Stomach (tissue), 8 donors: ENCODE measurements at regions not wholly inside any gene's neighbourhood (a gene's known extent, or its start where the extent isn't known, plus 50 kb on each side); places are given as distances from the start of the nearest gene placed in this dataset.

Experiments
- DNase-seq, 2 donors: peaks; one replicate each; pipeline versions ENCODE4 v3.0.0 to v3.0.0-alpha.2; 2013 to 2019
- H3K27ac ChIP-seq, 5 donors: fragments of 200-600 bp in 4 of 5; sonication (generic) in 4 of 5; one replicate each; pipeline ENCODE4 v1.5.1; 2013 to 2019; ENCODE audit warnings: mild to moderate bottlenecking in 1 of 5, moderate library complexity in 1 of 5
- H3K27me3 ChIP-seq, 3 donors: fragments of 200-600 bp; sonication (generic); one replicate each; pipeline ENCODE4 v1.5.1; 2017 to 2019; ENCODE audit warnings: mixed run types in 1 of 3
- H3K36me3 ChIP-seq, 4 donors: fragments of 200-600 bp; sonication (generic); 1 replicate in 3 of 4; 2 replicates in 1 of 4; pipeline ENCODE4 v1.5.1; 2016 to 2019
- H3K4me1 ChIP-seq, 4 donors: fragments of 200-600 bp; sonication (generic); one replicate each; pipeline ENCODE4 v1.5.1; 2016 to 2019
- H3K4me3 ChIP-seq, 4 donors: fragments of 200-600 bp; sonication (generic) in 3 of 4; one replicate each; pipeline ENCODE4 v1.5.1; 2016 to 2019; ENCODE audit warnings: mild to moderate bottlenecking in 1 of 4
- H3K9me3 ChIP-seq, 4 donors: fragments of 200-600 bp; sonication (generic); one replicate each; pipeline ENCODE4 v1.5.1; 2016 to 2019
- CTCF ChIP-seq, 7 experiments: fragments of 450-650 bp in 4 of 7; fragments of 200-600 bp in 3 of 7; sonication (generic) in 3 of 7; IDR thresholded peaks; one replicate each; pipeline ENCODE4 v1.5.1; 2016 to 2019; ENCODE audit warnings: antibody characterized with exemption in 7 of 7, control low read depth in 2 of 7, mild to moderate bottlenecking in 1 of 7
- EP300 ChIP-seq: sonication (generic); formaldehyde crosslinking; IDR thresholded peaks from one replicate; pipeline ENCODE4 v1.6.1; 2017; ENCODE audit warnings: antibody characterized with exemption
- POLR2A ChIP-seq, 4 donors: fragments of 450-650 bp; IDR thresholded peaks; one replicate each; pipeline ENCODE4 v1.6.1; 2016; ENCODE audit warnings: antibody characterized with exemption in 4 of 4, control low read depth in 2 of 4, mild to moderate bottlenecking in 1 of 4, moderate library complexity in 1 of 4
- POLR2AphosphoS5 ChIP-seq, 3 donors: sonication (generic); formaldehyde crosslinking; IDR thresholded peaks; one replicate each; pipeline ENCODE4 v1.6.1; 2016; ENCODE audit warnings: antibody characterized with exemption in 3 of 3
- WGBS, 5 donors: extraction: QIAGEN DNeasy Blood & Tissue Kit in 3 of 5; methylation state at CpG; one replicate each; pipeline versions ENCODE4 v1.1.5 to v1.1.7; 2013 to 2018; 5-methylcytosine and 5-hydroxymethylcytosine counted together
- intact Hi-C: fragments of 100-400 bp; cut with DNase I; formaldehyde crosslinking; loops from one replicate; pipeline ENCODE4 v1.15.1; 2023; ENCODE audit warnings: low total_unique reads
- donor health status: healthy with polysubstance abuse.
- donor health status: Bipolar disorder and iron deficiency.
- donor health status: healthy.

GRCh38 chr5:163880302-163880701, 374.9 kb downstream of the MAT2B start:
- 63 to 85% (median 74%) methylated on average over 2 of the region's 2 CpGs for WGBS, 5 donors
- Histone ChIP-seq H3K4me1 (no peaks in the 10 kb centered on the region), H3K4me3 (no peak overlapping the region), H3K9me3 (no peaks in the 10 kb centered on the region), H3K27ac (no peak overlapping the region), H3K36me3 (no peaks in the 10 kb centered on the region), H3K27me3 (no peaks in the 10 kb centered on the region)
- no peak for DNase-seq
- TF ChIP-seq CTCF (IDR thresholded peaks at IDR 0.05) (no peak), POLR2A (IDR thresholded peaks at IDR 0.05) (no peak), EP300 (no peak), POLR2AphosphoS5 (IDR thresholded peaks at IDR 0.05) (no peak)
- intact Hi-C loops: no loop called here

GRCh38 chr5:163885117-163885516, 379.7 kb downstream of the MAT2B start:
- H3K4me1 ChIP-seq: no peaks in the 10 kb centered on the region
- no peaks in the 10 kb centered on the region for H3K27me3 ChIP-seq
- intact Hi-C loops: no loop called here
- 52 to 67% (median 60%) methylated on average over 2 of the region's 2 CpGs for WGBS, 5 donors
- no peaks in the 10 kb centered on the region for H3K36me3 ChIP-seq
- no peak overlapping the region for H3K27ac ChIP-seq
- H3K9me3 ChIP-seq: no peaks in the 10 kb centered on the region
- no peak overlapping the region for H3K4me3 ChIP-seq
- TF ChIP-seq EP300: no peak
- TF ChIP-seq POLR2A (IDR thresholded peaks at IDR 0.05): no peak
- no peak for TF ChIP-seq CTCF (IDR thresholded peaks at IDR 0.05)
- DNase-seq: no peak

- no peaks in the 10 kb centered on the region for H3K9me3 ChIP-seq
- no peak overlapping the region for H3K4me3 ChIP-seq
- TF ChIP-seq CTCF (IDR thresholded peaks at IDR 0.05) (no peak), POLR2A (IDR thresholded peaks at IDR 0.05) (no peak), EP300 (no peak), POLR2AphosphoS5 (IDR thresholded peaks at IDR 0.05) (no peak)
- H3K36me3 ChIP-seq: no peaks in the 10 kb centered on the region
- no peaks in the 10 kb centered on the region for H3K4me1 ChIP-seq
- DNase-seq: no peak
- intact Hi-C loops: no loop called here
- H3K27me3 ChIP-seq: no peaks in the 10 kb centered on the region
- WGBS, 5 donors: 55 to 86% (median 86%) methylated on average over 2 of the region's 2 CpGs
- H3K27ac ChIP-seq: no peak overlapping the region
Measured at GRCh38 chr5:163887854-163888253, 382.4 kb downstream of the MAT2B start.

- no peak for TF ChIP-seq POLR2A (IDR thresholded peaks at IDR 0.05)
- TF ChIP-seq POLR2AphosphoS5 (IDR thresholded peaks at IDR 0.05): no peak
- TF ChIP-seq EP300: no peak
- no peak for TF ChIP-seq CTCF (IDR thresholded peaks at IDR 0.05)
- Histone ChIP-seq H3K27ac (no peak overlapping the region), H3K9me3 (no peaks in the 10 kb centered on the region), H3K27me3 (no peaks in the 10 kb centered on the region), H3K36me3 (no peaks in the 10 kb centered on the region), H3K4me3 (no peak overlapping the region), H3K4me1 (no peaks in the 10 kb centered on the region)
- intact Hi-C loops: no loop called here
- DNase-seq: no peak
- WGBS, 5 donors: 74 to 86% (median 78%) methylated on average over 4 of the region's 4 CpGs
Measured at GRCh38 chr5:163888366-163888765, 382.9 kb downstream of the MAT2B start.

DNA sequence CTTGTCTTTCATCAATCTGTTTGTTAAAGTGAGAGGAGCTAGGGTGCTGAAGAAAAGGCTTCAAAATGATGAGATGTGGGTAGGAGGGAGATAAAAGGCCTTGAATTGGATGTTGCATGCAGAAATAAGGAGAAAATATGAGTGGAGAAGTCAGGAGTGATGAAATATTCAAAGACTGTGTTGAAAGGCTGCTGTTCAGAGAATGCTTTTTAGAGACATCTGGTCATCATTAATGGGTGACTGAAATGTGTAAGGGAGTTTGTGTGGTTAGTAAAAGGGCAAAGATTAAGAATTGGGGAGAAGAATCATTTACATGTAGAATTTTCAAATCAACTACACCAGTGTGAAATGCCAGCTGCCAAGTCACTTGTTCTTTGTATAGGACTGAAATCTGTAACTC, 383.9 kb downstream of the MAT2B start:
- Histone ChIP-seq H3K9me3 (no peaks in the 10 kb centered on the region), H3K27ac (no peak overlapping the region), H3K4me1 (no peaks in the 10 kb centered on the region), H3K36me3 (no peaks in the 10 kb centered on the region), H3K27me3 (no peaks in the 10 kb centered on the region), H3K4me3 (no peak overlapping the region)
- TF ChIP-seq CTCF (IDR thresholded peaks at IDR 0.05) (no peak), EP300 (no peak), POLR2A (IDR thresholded peaks at IDR 0.05) (no peak), POLR2AphosphoS5 (IDR thresholded peaks at IDR 0.05) (no peak)
- intact Hi-C loops: no loop called here
- no peak for DNase-seq
